WTC11 (cell line): ENCODE measurements at regions not wholly inside any gene's neighbourhood (a gene's known extent, or its start where the extent isn't known, plus 50 kb on each side); places are given as distances from the start of the nearest gene placed in this dataset.

Experiments used
- ATAC-seq: fragments of 200-7000 bp; cut with Tn5 transposase; 2 replicates; pipeline ENCODE4 v1.10.0; 2021; ENCODE audit warnings: mild to moderate bottlenecking, moderate library complexity
- CTCF ChIA-PET: fragments of 300-600 bp; sonication (Branson Sonifier 250); formaldehyde crosslinking; loops from one replicate; lab custom pipeline; 2021; ENCODE audit warnings: antibody characterized with exemption; lab: Charles Lee
- POLR2A ChIA-PET: fragments of 350-600 bp; sonication (Branson Sonifier 250); formaldehyde crosslinking; loops from one replicate; lab custom pipeline; 2021; ENCODE audit warnings: antibody characterized with exemption; lab: Charles Lee
- DNase-seq: peaks from one replicate; pipeline ENCODE4 v3.0.0; 2021; ENCODE audit warnings: low spot score
- H3K27ac Mint-ChIP-seq: 2 replicates; pipeline ENCODE4 v1.8.0; 2021; ENCODE audit warnings: mixed read lengths
- H3K27me3 Mint-ChIP-seq: 2 replicates; pipeline ENCODE4 v1.8.0; 2021; ENCODE audit warnings: low read depth, mild to moderate bottlenecking, moderate library complexity, mixed read lengths
- H3K36me3 Mint-ChIP-seq: 2 replicates; pipeline ENCODE4 v1.8.0; 2021; ENCODE audit warnings: mixed read lengths
- H3K4me1 Mint-ChIP-seq: 2 replicates; pipeline ENCODE4 v1.8.0; 2022; ENCODE audit warnings: mixed read lengths
- H3K4me3 Mint-ChIP-seq: 2 replicates; pipeline ENCODE4 v1.8.0; 2021; ENCODE audit warnings: mild to moderate bottlenecking, moderate library complexity, mixed read lengths
- H3K9me3 Mint-ChIP-seq: 2 replicates; pipeline ENCODE4 v1.8.0; 2021; ENCODE audit warnings: mixed read lengths
- ATF2 ChIP-seq: sonication (generic); formaldehyde crosslinking; IDR thresholded peaks from 2 replicates; pipeline ENCODE4 v1.8.1; 2022; ENCODE audit warnings: low read depth, missing genetic modification reagents, borderline replicate concordance
- CBFB ChIP-seq: sonication (generic); formaldehyde crosslinking; IDR thresholded peaks from 2 replicates; pipeline ENCODE4 v1.8.1; 2022; ENCODE audit warnings: mild to moderate bottlenecking, low read depth, missing genetic modification reagents
- CDX4 ChIP-seq: fragments of 250-450 bp; sonication (Bioruptor Pico); IDR thresholded peaks from 2 replicates; pipeline ENCODE4 v1.9.0; 2021; ENCODE audit warnings: moderate library complexity, mild to moderate bottlenecking, inconsistent platforms, borderline replicate concordance
- CREM ChIP-seq: sonication (generic); formaldehyde crosslinking; IDR thresholded peaks from 2 replicates; pipeline ENCODE4 v1.8.1; 2022; ENCODE audit warnings: mild to moderate bottlenecking, missing genetic modification reagents, moderate library complexity
- E2F1 ChIP-seq: sonication (generic); formaldehyde crosslinking; IDR thresholded peaks from 2 replicates; pipeline ENCODE4 v1.8.0; 2022; ENCODE audit warnings: mild to moderate bottlenecking, missing genetic modification reagents
- ELF4 ChIP-seq: sonication (generic); formaldehyde crosslinking; IDR thresholded peaks from 2 replicates; pipeline ENCODE4 v1.8.1; 2022; ENCODE audit warnings: low read depth, mild to moderate bottlenecking, moderate library complexity, missing genetic modification reagents
- FOXP1 ChIP-seq: sonication (generic); formaldehyde crosslinking; IDR thresholded peaks from 2 replicates; pipeline ENCODE4 v1.8.0; 2022; ENCODE audit warnings: missing genetic modification reagents, mild to moderate bottlenecking, moderate library complexity, borderline replicate concordance
- GRHL2 ChIP-seq: fragments of 250-450 bp; sonication (Bioruptor Pico); IDR thresholded peaks from 2 replicates; pipeline ENCODE4 v1.8.0; 2022; ENCODE audit warnings: mild to moderate bottlenecking, moderate library complexity; ENCODE audit not compliant: insufficient replicate concordance, severe bottlenecking
- IRF1 ChIP-seq: sonication (generic); formaldehyde crosslinking; IDR thresholded peaks from 2 replicates; pipeline ENCODE4 v1.8.0; 2023; ENCODE audit warnings: missing genetic modification reagents
- MAX ChIP-seq: sonication (generic); formaldehyde crosslinking; IDR thresholded peaks from 2 replicates; pipeline ENCODE4 v1.8.0; 2022; ENCODE audit warnings: mild to moderate bottlenecking, missing genetic modification reagents
- NR1H2 ChIP-seq: sonication (generic); formaldehyde crosslinking; IDR thresholded peaks from 2 replicates; pipeline ENCODE4 v1.9.0; 2021; ENCODE audit warnings: mild to moderate bottlenecking, moderate library complexity, missing genetic modification reagents
- SOX15 ChIP-seq: fragments of 250-450 bp; sonication (Bioruptor Pico); IDR thresholded peaks from 2 replicates; pipeline ENCODE4 v1.9.0; 2021; ENCODE audit warnings: mild to moderate bottlenecking
- SP1 ChIP-seq: sonication (generic); formaldehyde crosslinking; conservative IDR thresholded peaks from 2 replicates; pipeline ENCODE4 v1.8.1; 2022; ENCODE audit warnings: missing genetic modification reagents
- TCF7 ChIP-seq: sonication (generic); formaldehyde crosslinking; IDR thresholded peaks from 2 replicates; pipeline ENCODE4 v1.8.0; 2022; ENCODE audit warnings: mild to moderate bottlenecking, low read depth, missing genetic modification reagents, moderate library complexity
- TEAD4 ChIP-seq: sonication (generic); formaldehyde crosslinking; IDR thresholded peaks from 2 replicates; pipeline ENCODE4 v1.8.0; 2022; ENCODE audit warnings: mild to moderate bottlenecking, missing genetic modification reagents
- ZNF281 ChIP-seq: sonication (generic); formaldehyde crosslinking; IDR thresholded peaks from 2 replicates; pipeline ENCODE4 v1.8.0; 2023; ENCODE audit warnings: mild to moderate bottlenecking, missing genetic modification reagents
- ZNF317 ChIP-seq: sonication (generic); formaldehyde crosslinking; IDR thresholded peaks from 2 replicates; pipeline ENCODE4 v1.8.1; 2023; ENCODE audit warnings: low read depth, mild to moderate bottlenecking, moderate library complexity, missing genetic modification reagents, borderline replicate concordance
- ZNF396 ChIP-seq: fragments of 250-450 bp; sonication (Bioruptor Pico); IDR thresholded peaks from 2 replicates; pipeline ENCODE4 v1.8.0; 2021; ENCODE audit warnings: mild to moderate bottlenecking, moderate library complexity, borderline replicate concordance
- ZNF416 ChIP-seq: fragments of 250-450 bp; sonication (Bioruptor Pico); IDR thresholded peaks from 2 replicates; pipeline ENCODE4 v1.9.0; 2021; ENCODE audit warnings: mild to moderate bottlenecking, inconsistent platforms
- ZNF671 ChIP-seq: fragments of 250-450 bp; sonication (Bioruptor Pico); IDR thresholded peaks from 2 replicates; pipeline ENCODE4 v1.8.0; 2021; ENCODE audit warnings: mild to moderate bottlenecking

GRCh38 chr11:8314916-8315315 lies 51.2 kb upstream of the LMO1 start:
- no peak for ATAC-seq
- CTCF ChIA-PET = interaction anchor here (0.6 to 1.7 kb wide), 4 partner anchors 15 to 122 kb away, joined by 3 to 7 read pairs (median 5); partner anchors contain the start of gene LMO1
- no peak overlapping the region for H3K27ac Mint-ChIP-seq
- peaks cover 6% of the 10 kb centered on the region for H3K4me1 Mint-ChIP-seq
- H3K9me3 Mint-ChIP-seq = no peaks in the 10 kb centered on the region
- POLR2A ChIA-PET = interaction anchor here (0.6 kb wide), 1 partner anchor 241 kb away, joined by 4 read pairs; no protein-coding TSS in a partner anchor
- no peak for DNase-seq
- H3K36me3 Mint-ChIP-seq = no peaks in the 10 kb centered on the region
- H3K4me3 Mint-ChIP-seq = no peak overlapping the region
- no peak for TF ChIP-seq ZNF671 (CRISPR knock-in tag)
- TF ChIP-seq CBFB (CRISPR knock-in tag) = no peak
- no peak for TF ChIP-seq NR1H2 (CRISPR knock-in tag)
- TF ChIP-seq TCF7 = no peak
- no peak for TF ChIP-seq ZNF281 (CRISPR knock-in tag)
- TF ChIP-seq ZNF416 (CRISPR knock-in tag) = no peak
- no peak for TF ChIP-seq ATF2 (CRISPR knock-in tag)
- no peak for TF ChIP-seq E2F1 (CRISPR knock-in tag)
- TF ChIP-seq, all 79 proteins: peak for 0
- H3K27me3 Mint-ChIP-seq = peaks cover 4% of the 10 kb centered on the region; the same call in 1 of the 2 replicates

- POLR2A ChIA-PET = no interaction called here
- ATAC-seq (no peak), DNase-seq (no peak)
- Mint-ChIP-seq H3K9me3 (no peaks in the 10 kb centered on the region), H3K4me3 (no peak overlapping the region)
- no peak for TF ChIP-seq TEAD4 (CRISPR knock-in tag)
- TF ChIP-seq E2F1 (CRISPR knock-in tag) = no peak
- TF ChIP-seq ZNF396 (CRISPR knock-in tag) = no peak
- TF ChIP-seq FOXP1 = no peak
- no peak for TF ChIP-seq ELF4 (CRISPR knock-in tag)
- no peak for TF ChIP-seq SOX15 (CRISPR knock-in tag)
- TF ChIP-seq ZNF317 (CRISPR knock-in tag) = no peak
- TF ChIP-seq CREM (CRISPR knock-in tag) = no peak
- TF ChIP-seq SP1 = no peak
- TF ChIP-seq GRHL2 (CRISPR knock-in tag) = no peak
- no peak for TF ChIP-seq IRF1
- no peak for TF ChIP-seq MAX (CRISPR knock-in tag)
- TF ChIP-seq CDX4 (CRISPR knock-in tag) = no peak
- TF ChIP-seq, all 79 proteins: peak for 0
- H3K4me1 Mint-ChIP-seq = peaks cover 6% of the 10 kb centered on the region
- peaks cover 4% of the 10 kb centered on the region; the same call in 1 of the 2 replicates for H3K27me3 Mint-ChIP-seq
- no peaks in the 10 kb centered on the region for H3K36me3 Mint-ChIP-seq
- CTCF ChIA-PET = interaction anchor here (1.5 to 1.7 kb wide), 2 partner anchors 16 to 50 kb away, joined by 6 to 7 read pairs; partner anchors contain the start of gene LMO1
- H3K27ac Mint-ChIP-seq = no peak overlapping the region
Measured at GRCh38 chr11:8313504-8314090, 49.9 kb upstream of the LMO1 start.
